HEK293T (cell line): ENCODE measurements at regions not wholly inside any gene's neighbourhood (a gene's known extent, or its start where the extent isn't known, plus 50 kb on each side); places are given as distances from the start of the nearest gene placed in this dataset.
A peak's percentile ranks its signal among the peaks of the same experiment; 100 is the strongest.

ENCODE experiments used
- CTCF ChIA-PET: fragments of 350-600 bp; formaldehyde crosslinking; extraction: SDS; loops from one replicate; lab custom pipeline; 2021; ENCODE audit warnings: antibody characterized with exemption, inconsistent platforms; lab: Yijun Ruan, JAX
- POLR2A ChIA-PET: fragments of 350-600 bp; formaldehyde crosslinking; extraction: SDS; loops from one replicate; lab custom pipeline; 2020; ENCODE audit warnings: antibody characterized with exemption, inconsistent platforms; lab: Yijun Ruan, JAX
- DNase-seq: peaks from one replicate; pipeline ENCODE4 v3.0.0; 2012; ENCODE audit warnings: mixed read lengths; ENCODE audit errors: extremely low spot score
- ARNT ChIP-seq: fragments of 450-650 bp; IDR thresholded peaks from 2 replicates; pipeline ENCODE4 v1.6.1; 2017; ENCODE audit warnings: mild to moderate bottlenecking
- BHLHE40 ChIP-seq: fragments of 450-650 bp; IDR thresholded peaks from 2 replicates; pipeline ENCODE4 v1.6.1; 2016; ENCODE audit warnings: mild to moderate bottlenecking, moderate library complexity, borderline replicate concordance
- CTBP1 ChIP-seq: fragments of 450-650 bp; IDR thresholded peaks from 2 replicates; pipeline ENCODE4 v1.6.1; 2016; ENCODE audit warnings: borderline replicate concordance
- ELF4 ChIP-seq: fragments of 450-650 bp; IDR thresholded peaks from 2 replicates; pipeline ENCODE4 v1.6.1; 2017; ENCODE audit warnings: antibody characterized with exemption
- FOXA1 ChIP-seq: fragments of 450-650 bp; IDR thresholded peaks from 2 replicates; pipeline ENCODE4 v1.6.1; 2016; ENCODE audit warnings: mild to moderate bottlenecking
- FOXK2 ChIP-seq: fragments of 450-650 bp; IDR thresholded peaks from 2 replicates; pipeline ENCODE4 v1.6.1; 2016; ENCODE audit warnings: mild to moderate bottlenecking
- FOXM1 ChIP-seq: fragments of 450-650 bp; IDR thresholded peaks from 2 replicates; pipeline ENCODE4 v1.6.1; 2017; ENCODE audit warnings: mild to moderate bottlenecking, borderline replicate concordance
- HDGF ChIP-seq: fragments of 450-650 bp; IDR thresholded peaks from 2 replicates; pipeline ENCODE4 v1.6.1; 2017; ENCODE audit warnings: antibody characterized with exemption, borderline replicate concordance
- L3MBTL2 ChIP-seq: fragments of 450-650 bp; conservative IDR thresholded peaks from 2 replicates; pipeline ENCODE4 v1.6.1; 2016; ENCODE audit warnings: mild to moderate bottlenecking
- LEF1 ChIP-seq: fragments of 450-650 bp; IDR thresholded peaks from 2 replicates; pipeline ENCODE4 v1.6.1; 2017; ENCODE audit warnings: mild to moderate bottlenecking, borderline replicate concordance
- NFRKB ChIP-seq: fragments of 450-650 bp; IDR thresholded peaks from 2 replicates; pipeline ENCODE4 v1.6.1; 2016; ENCODE audit warnings: mild to moderate bottlenecking, moderate library complexity
- SP1 ChIP-seq: fragments of 450-650 bp; IDR thresholded peaks from 2 replicates; pipeline ENCODE4 v1.6.1; 2017
- SUZ12 ChIP-seq: fragments of 450-650 bp; IDR thresholded peaks from 2 replicates; pipeline ENCODE4 v1.6.1; 2016; ENCODE audit warnings: mild to moderate bottlenecking
- TARDBP ChIP-seq: fragments of 450-650 bp; IDR thresholded peaks from 2 replicates; pipeline ENCODE4 v1.6.1; 2016
- ZNF384 ChIP-seq: fragments of 450-650 bp; IDR thresholded peaks from 2 replicates; pipeline ENCODE4 v1.6.1; 2016
- TF ChIP-seq, protein P1 (sequence below): fragments of 450-650 bp; IDR thresholded peaks from 2 replicates; pipeline ENCODE4 v1.6.1; 2016

DNA sequence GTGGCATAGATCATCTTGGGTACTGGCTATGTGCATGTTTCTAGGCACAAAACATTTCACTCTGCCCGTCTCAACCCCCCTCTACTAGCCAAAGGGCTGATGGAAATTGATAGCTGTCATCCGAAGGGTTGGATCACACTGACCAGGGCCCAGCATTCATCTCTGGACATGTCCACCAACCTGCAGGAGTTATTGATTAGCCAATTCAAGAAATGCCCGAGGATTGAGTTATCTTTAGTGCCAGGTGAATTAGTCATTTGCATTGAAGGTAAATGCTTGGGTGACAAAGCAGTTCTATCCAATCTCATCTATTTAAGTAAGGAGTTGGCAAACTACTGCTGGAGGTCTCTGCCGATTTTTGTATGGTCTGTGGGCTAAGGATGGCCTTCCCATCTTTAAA lies 80.1 kb downstream of the CD164 start:
- no peak for DNase-seq
- no peak for TF ChIP-seq SUZ12
- no peak for TF ChIP-seq CTBP1
- no peak for TF ChIP-seq FOXM1
- TF ChIP-seq, protein P1, sequence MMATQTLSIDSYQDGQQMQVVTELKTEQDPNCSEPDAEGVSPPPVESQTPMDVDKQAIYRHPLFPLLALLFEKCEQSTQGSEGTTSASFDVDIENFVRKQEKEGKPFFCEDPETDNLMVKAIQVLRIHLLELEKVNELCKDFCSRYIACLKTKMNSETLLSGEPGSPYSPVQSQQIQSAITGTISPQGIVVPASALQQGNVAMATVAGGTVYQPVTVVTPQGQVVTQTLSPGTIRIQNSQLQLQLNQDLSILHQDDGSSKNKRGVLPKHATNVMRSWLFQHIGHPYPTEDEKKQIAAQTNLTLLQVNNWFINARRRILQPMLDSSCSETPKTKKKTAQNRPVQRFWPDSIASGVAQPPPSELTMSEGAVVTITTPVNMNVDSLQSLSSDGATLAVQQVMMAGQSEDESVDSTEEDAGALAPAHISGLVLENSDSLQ, result no peak
- TF ChIP-seq FOXA1, result no peak
- no peak for TF ChIP-seq ARNT
- TF ChIP-seq TARDBP, result no peak
- TF ChIP-seq HDGF, result no peak
- TF ChIP-seq ELF4, result no peak
- no peak for TF ChIP-seq SP1
- TF ChIP-seq NFRKB, result no peak
- TF ChIP-seq BHLHE40, result no peak
- no peak for TF ChIP-seq LEF1
- TF ChIP-seq L3MBTL2, result no peak
- TF ChIP-seq ZNF384, result no peak
- no peak for TF ChIP-seq FOXK2
- ChIA-PET CTCF (no interaction called here), POLR2A (no interaction called here)

DNA sequence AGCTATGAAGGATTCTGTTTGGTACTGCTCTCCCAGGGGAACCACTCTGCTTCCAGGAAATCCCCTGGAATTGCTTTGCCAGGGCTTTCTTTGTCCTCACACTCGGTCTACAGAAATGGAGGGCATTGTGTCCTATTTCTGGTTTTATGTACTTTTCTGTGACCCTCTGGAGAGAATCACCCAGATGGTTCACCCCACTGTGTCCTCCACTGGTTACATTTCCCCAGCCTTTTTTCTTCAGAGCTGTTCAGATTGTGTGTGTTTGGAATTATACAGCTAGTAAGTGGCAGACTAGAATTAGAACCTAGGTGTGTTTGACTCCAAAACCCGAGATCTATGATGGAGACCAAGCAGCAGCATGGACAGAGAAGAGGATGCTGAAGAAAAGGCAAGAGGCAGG lies 80.8 kb downstream of the CD164 start:
- DNase-seq, result no peak
- TF ChIP-seq LEF1 (no peak), BHLHE40 (no peak), L3MBTL2 (no peak), ZNF384 (no peak), HDGF (no peak), FOXK2 (no peak), ARNT (no peak), CTBP1 (no peak), ELF4 (no peak), SP1 (no peak), SUZ12 (no peak), FOXM1 (no peak), TARDBP (no peak), FOXA1 (no peak), NFRKB (no peak)
- TF ChIP-seq, protein P1, result no peak

DNA sequence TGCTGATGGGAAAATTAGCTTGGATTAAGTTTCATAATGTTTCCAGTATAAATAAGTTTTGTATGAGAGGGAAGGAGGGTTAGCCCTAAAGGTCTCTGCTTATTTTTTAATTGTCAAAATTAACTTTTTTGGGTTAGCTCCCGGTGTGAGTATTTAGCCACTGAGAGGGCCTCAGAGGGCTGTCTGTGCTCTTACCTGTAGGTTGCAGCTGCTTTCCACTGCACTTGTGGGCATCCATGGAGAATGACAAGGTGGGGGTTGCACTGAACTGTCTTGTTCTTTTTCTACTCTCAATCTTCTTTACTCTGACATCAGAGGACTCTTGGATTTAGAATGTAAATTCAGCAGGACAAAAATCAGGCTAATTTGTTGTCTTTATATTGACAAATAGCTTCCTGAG lies 81.4 kb downstream of the CD164 start:
- no peak for DNase-seq
- no peak for TF ChIP-seq NFRKB
- TF ChIP-seq SP1, result no peak
- no peak for TF ChIP-seq SUZ12
- TF ChIP-seq ZNF384, result no peak
- no peak for TF ChIP-seq ARNT
- TF ChIP-seq BHLHE40, result no peak
- TF ChIP-seq L3MBTL2, result no peak
- TF ChIP-seq ELF4, result no peak
- no peak for TF ChIP-seq CTBP1
- no peak for TF ChIP-seq FOXK2
- TF ChIP-seq FOXA1, result no peak
- TF ChIP-seq LEF1, result no peak
- TF ChIP-seq FOXM1, result no peak
- TF ChIP-seq HDGF, result no peak
- ChIA-PET POLR2A (interaction anchor here (1.1 kb wide), 1 partner anchor 82 kb away, joined by 4 read pairs; the partner anchor contains the start of gene CD164), CTCF (no interaction called here)

More for the DNA sequence above, 80.8 kb downstream of the CD164 start:
- POLR2A ChIA-PET, result interaction anchor here (1.1 kb wide), 1 partner anchor 81 kb away, joined by 4 read pairs; the partner anchor contains the start of gene CD164
- CTCF ChIA-PET, result no interaction called here

DNA sequence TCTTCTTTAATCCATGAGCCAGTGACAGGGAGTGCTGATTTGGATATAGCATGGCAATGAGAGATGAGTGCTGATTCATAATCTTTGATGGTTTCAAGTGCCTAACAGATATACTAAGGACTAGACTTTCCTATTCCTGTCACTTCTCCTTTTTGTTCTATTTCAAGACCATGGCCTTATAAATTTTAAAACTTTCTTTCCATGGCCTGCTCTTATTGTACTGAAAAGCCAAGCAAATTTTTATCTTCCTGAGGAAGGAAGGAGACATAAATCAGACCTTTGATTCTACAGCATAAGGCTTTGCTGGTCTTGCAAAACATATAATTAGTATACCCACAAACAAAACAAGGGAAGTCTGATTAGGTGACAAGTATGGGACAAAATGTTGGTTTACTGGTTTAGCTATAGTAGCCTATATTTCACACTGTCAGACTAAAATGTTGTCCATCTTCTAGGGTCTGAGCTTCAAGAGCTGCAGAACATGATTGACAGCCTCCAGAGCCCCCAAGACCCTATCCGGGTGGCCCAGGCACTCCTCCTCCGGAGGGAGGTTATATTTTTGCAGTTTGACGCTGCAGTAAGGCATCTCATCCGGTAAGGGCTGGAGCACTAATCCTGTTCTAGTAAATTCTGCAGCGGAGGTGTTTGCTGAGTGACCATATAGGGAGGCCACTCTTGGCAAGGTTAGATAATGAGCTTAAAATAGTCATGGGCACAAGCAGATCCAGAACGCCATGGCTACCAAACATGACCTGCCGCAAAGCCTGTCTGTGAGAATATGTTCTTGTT lies 82.3 kb downstream of the CD164 start:
- DNase-seq, result no peak
- POLR2A ChIA-PET, result no interaction called here
- TF ChIP-seq, protein P1, result peak; percentile 56; the same call in 1 of the 2 replicates
- TF ChIP-seq FOXM1, result no peak
- CTCF ChIA-PET, result no interaction called here

DNA sequence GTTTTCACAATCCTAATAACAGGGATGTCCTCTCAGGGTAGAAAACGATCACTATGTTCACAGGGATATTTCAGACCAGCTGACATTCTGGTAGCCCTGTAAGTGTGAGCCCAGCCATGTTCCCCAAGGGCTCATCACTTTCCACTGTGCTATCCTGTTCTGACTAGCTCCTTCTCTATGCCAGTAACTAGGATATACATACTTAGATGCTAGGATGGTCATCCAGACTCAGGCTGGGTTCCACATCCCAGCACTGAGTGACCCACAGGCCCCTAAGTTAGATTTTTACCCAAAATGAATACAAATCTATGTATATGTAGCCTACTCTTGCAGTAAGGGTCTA lies 83.0 kb downstream of the CD164 start:
- CTCF ChIA-PET, result no interaction called here
- no peak for TF ChIP-seq BHLHE40
- no peak for TF ChIP-seq HDGF
- no peak for TF ChIP-seq ZNF384
- TF ChIP-seq SUZ12, result no peak
- TF ChIP-seq, protein P1, result no peak
- no peak for TF ChIP-seq FOXK2
- POLR2A ChIA-PET, result no interaction called here
- no peak for DNase-seq
